ENCODE measurements at regions not wholly inside any gene's neighbourhood (a gene's known extent, or its start where the extent isn't known, plus 50 kb on each side); places are given as distances from the start of the nearest gene placed in this dataset.
"Not testable (repeated sequence)": the region's sequence is repeated elsewhere in the genome, so short reads cannot be mapped to it uniquely, and the experiment has no call there.

DNA sequence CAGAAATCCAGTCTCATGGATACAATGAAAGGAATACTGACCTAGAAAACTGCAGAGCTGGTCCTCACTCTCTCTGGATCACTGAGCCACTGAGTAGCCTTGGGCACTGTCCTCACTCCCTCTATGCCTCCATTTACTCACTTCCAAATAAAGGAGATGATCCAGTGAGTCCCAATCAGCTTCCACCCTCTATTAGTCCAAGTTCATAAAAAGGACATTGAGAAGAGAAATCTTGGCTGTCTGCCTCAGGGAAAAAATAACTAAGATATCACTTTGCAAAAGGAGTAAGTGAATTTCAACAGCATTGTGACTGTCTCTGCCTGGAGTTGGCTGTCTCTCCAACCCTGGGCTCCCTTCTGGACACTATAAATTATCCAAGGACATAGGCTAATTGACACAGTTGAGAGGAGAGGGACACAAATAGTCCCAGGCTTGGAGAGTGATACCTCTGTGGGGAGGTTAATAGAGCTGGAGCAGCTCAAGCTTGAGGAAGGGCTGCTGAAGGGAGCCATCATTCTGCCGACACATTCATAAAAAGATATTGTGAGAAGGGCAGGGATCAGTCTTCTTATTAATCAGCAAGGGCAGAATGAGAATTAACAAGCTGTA, 572.3 kb downstream of the RAB28 start:
- 94% methylated on average over 1 of the region's 1 CpG for WGBS
- DNase-seq (ENCODE audit: low read depth in 6 of 9, low spot score in 9 of 9) = no peak

DNA sequence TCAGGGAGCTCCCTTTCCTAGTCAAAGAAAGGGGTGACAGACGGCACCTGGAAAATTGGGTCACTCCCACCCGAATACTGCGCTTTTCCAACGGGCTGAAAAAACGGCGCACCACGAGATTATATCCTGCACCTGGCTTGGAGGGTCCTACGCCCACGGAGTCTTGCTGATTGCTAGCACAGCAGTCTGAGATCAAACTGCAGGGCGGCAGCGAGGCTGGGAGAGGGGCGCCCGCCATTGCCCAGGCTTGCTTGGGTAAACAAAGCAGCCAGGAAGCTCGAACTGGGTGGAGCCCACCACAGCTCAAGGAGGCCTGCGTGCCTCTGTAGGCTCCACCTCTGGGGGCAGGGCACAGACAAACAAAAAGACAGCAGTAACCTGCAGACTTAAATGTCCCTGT, 580.5 kb downstream of the RAB28 start:
- DNase-seq (ENCODE audit: low read depth in 6 of 9, low spot score in 9 of 9); H3K27me3 ChIP-seq (ENCODE audit: control insufficient read depth in 2 of 2, insufficient read depth in 1 of 2, low read length in 1 of 2); H3K9me3 ChIP-seq (ENCODE audit: control insufficient read depth in 2 of 2, insufficient read depth in 1 of 2, low read length in 1 of 2); H3K4me1 ChIP-seq (ENCODE audit: control insufficient read depth in 2 of 2, insufficient read depth in 2 of 2, low read length in 2 of 2); H3K4me3 ChIP-seq (ENCODE audit: low read length in 2 of 2); H3K36me3 ChIP-seq (ENCODE audit: control insufficient read depth in 2 of 2, insufficient read depth in 2 of 2, low read length in 1 of 2); H3K27ac ChIP-seq (ENCODE audit: low read depth in 1 of 2, low read length in 1 of 2): not testable (repeated sequence)
- 86% methylated on average over 15 of the region's 15 CpGs for WGBS

More for the DNA sequence above, 572.3 kb downstream of the RAB28 start:
- no peak overlapping the region for H3K4me3 ChIP-seq (ENCODE audit: low read length in 2 of 2)
- no peaks in the 10 kb centered on the region for H3K4me1 ChIP-seq (ENCODE audit: control insufficient read depth in 2 of 2, insufficient read depth in 2 of 2, low read length in 2 of 2)
- no peaks in the 10 kb centered on the region for H3K27me3 ChIP-seq (ENCODE audit: control insufficient read depth in 2 of 2, insufficient read depth in 1 of 2, low read length in 1 of 2)
- peaks cover 0 to 10% of the 10 kb centered on the region in 2 donors for H3K9me3 ChIP-seq (ENCODE audit: control insufficient read depth in 2 of 2, insufficient read depth in 1 of 2, low read length in 1 of 2)
- no peaks in the 10 kb centered on the region for H3K36me3 ChIP-seq (ENCODE audit: control insufficient read depth in 2 of 2, insufficient read depth in 2 of 2, low read length in 1 of 2)
- no peak overlapping the region for H3K27ac ChIP-seq (ENCODE audit: low read depth in 1 of 2, low read length in 1 of 2)

DNA sequence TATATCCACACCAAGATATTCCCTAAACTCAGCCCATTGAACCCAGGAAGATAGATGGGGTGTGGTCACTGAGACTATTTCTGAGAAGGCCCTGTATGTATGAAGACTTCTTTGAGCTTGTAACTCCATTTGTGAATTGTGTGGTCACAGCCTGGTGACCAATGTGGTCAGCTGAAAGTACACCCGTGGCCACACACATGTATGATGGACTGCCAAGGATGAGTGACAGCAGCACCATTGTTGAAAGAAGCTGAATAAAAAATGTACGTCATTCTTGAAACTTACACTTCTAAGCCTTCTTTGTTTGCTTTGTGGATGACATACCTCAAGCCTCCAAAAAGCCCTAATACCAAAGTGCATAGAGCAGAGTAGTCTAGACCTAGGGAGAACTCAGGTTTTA, 581.4 kb downstream of the RAB28 start:
- no peaks in the 10 kb centered on the region for H3K4me1 ChIP-seq (ENCODE audit: control insufficient read depth in 2 of 2, insufficient read depth in 2 of 2, low read length in 2 of 2)
- no peak overlapping the region for H3K27ac ChIP-seq (ENCODE audit: low read depth in 1 of 2, low read length in 1 of 2)
- no peaks in the 10 kb centered on the region for H3K9me3 ChIP-seq (ENCODE audit: control insufficient read depth in 2 of 2, insufficient read depth in 1 of 2, low read length in 1 of 2)
- no peak overlapping the region for H3K4me3 ChIP-seq (ENCODE audit: low read length in 2 of 2)
- WGBS = 91% methylated on average over 2 of the region's 2 CpGs
- H3K36me3 ChIP-seq (ENCODE audit: control insufficient read depth in 2 of 2, insufficient read depth in 2 of 2, low read length in 1 of 2) = no peaks in the 10 kb centered on the region
- DNase-seq (ENCODE audit: low read depth in 6 of 9, low spot score in 9 of 9) = no peak
- H3K27me3 ChIP-seq (ENCODE audit: control insufficient read depth in 2 of 2, insufficient read depth in 1 of 2, low read length in 1 of 2) = no peaks in the 10 kb centered on the region

DNA sequence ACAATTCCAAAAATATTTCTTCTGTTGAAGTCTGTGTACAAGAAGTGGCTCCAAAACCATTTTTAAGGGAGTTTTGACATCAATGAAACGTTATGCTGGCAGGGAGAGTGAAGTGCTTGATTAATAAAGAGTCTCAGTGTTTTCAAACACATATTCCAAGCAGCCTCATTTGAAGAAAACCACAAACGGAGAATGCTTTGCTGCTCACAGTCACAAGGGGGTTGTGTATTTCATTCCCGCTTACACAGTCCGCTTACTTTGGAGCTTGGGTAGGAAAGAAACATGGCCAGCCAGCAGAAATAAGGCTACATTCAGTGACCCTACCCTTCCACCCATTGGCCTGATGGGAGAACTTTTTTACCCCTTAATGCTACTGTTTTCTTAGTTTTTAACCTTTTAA, 586.2 kb downstream of the RAB28 start:
- no peak for DNase-seq (ENCODE audit: low read depth in 6 of 9, low spot score in 9 of 9)
- Histone ChIP-seq H3K4me1 (ENCODE audit: control insufficient read depth in 2 of 2, insufficient read depth in 2 of 2, low read length in 2 of 2) (no peaks in the 10 kb centered on the region), H3K36me3 (ENCODE audit: control insufficient read depth in 2 of 2, insufficient read depth in 2 of 2, low read length in 1 of 2) (no peaks in the 10 kb centered on the region), H3K9me3 (ENCODE audit: control insufficient read depth in 2 of 2, insufficient read depth in 1 of 2, low read length in 1 of 2) (no peaks in the 10 kb centered on the region), H3K27ac (ENCODE audit: low read depth in 1 of 2, low read length in 1 of 2) (no peak overlapping the region), H3K27me3 (ENCODE audit: control insufficient read depth in 2 of 2, insufficient read depth in 1 of 2, low read length in 1 of 2) (no peaks in the 10 kb centered on the region), H3K4me3 (ENCODE audit: low read length in 2 of 2) (no peak overlapping the region)
- 83% methylated on average over 4 of the region's 4 CpGs for WGBS

DNA sequence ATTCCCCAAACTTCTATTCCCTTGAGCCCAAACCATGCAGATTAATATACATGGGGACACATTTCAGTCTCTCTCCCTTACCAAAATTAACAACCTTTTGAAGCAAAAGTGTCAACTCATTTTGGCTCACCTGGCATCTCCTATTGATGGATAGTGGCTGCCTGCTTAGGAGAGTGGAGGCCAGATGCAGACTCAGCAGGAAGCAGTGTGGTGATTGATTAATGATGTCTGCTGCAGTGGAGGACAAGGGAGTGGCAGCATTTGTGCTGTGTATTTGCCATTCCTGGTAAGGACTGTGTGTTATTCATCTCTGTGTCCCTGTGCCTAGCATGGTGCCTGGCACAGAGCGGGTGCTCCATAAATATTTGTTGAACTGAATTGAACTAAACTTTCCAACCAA, 590.1 kb downstream of the RAB28 start:
- Histone ChIP-seq H3K4me3 (ENCODE audit: low read length in 2 of 2) (no peak overlapping the region), H3K4me1 (ENCODE audit: control insufficient read depth in 2 of 2, insufficient read depth in 2 of 2, low read length in 2 of 2) (no peaks in the 10 kb centered on the region), H3K36me3 (ENCODE audit: control insufficient read depth in 2 of 2, insufficient read depth in 2 of 2, low read length in 1 of 2) (no peaks in the 10 kb centered on the region), H3K27me3 (ENCODE audit: control insufficient read depth in 2 of 2, insufficient read depth in 1 of 2, low read length in 1 of 2) (no peaks in the 10 kb centered on the region), H3K27ac (ENCODE audit: low read depth in 1 of 2, low read length in 1 of 2) (no peak overlapping the region), H3K9me3 (ENCODE audit: control insufficient read depth in 2 of 2, insufficient read depth in 1 of 2, low read length in 1 of 2) (no peaks in the 10 kb centered on the region)
- 61% methylated on average over 1 of the region's 1 CpG for WGBS
- no peak for DNase-seq (ENCODE audit: low read depth in 6 of 9, low spot score in 9 of 9)

DNA sequence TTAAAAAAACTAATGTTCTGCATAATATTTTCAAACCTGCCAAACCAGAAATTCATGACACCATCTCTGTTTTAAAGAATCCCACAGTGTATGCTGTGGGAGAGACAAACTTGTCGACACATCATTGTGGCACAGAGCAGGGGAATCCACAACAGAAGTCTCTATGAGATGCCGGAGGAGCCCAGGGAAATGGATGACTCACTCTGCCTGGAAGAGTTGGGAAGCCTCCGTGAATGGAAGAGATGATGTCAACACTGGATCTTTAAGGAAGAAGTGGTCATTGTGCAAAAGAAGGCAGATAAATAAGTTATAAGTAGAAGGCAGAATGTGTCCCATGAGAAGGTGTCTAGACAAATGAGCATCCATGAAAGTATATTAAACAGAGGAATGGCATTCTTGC, 595.1 kb downstream of the RAB28 start:
- Histone ChIP-seq H3K4me3 (ENCODE audit: low read length in 2 of 2) (no peak overlapping the region), H3K9me3 (ENCODE audit: control insufficient read depth in 2 of 2, insufficient read depth in 1 of 2, low read length in 1 of 2) (no peaks in the 10 kb centered on the region), H3K36me3 (ENCODE audit: control insufficient read depth in 2 of 2, insufficient read depth in 2 of 2, low read length in 1 of 2) (no peaks in the 10 kb centered on the region), H3K4me1 (ENCODE audit: control insufficient read depth in 2 of 2, insufficient read depth in 2 of 2, low read length in 2 of 2) (no peaks in the 10 kb centered on the region), H3K27me3 (ENCODE audit: control insufficient read depth in 2 of 2, insufficient read depth in 1 of 2, low read length in 1 of 2) (no peaks in the 10 kb centered on the region), H3K27ac (ENCODE audit: low read depth in 1 of 2, low read length in 1 of 2) (no peak overlapping the region)
- no peak for DNase-seq (ENCODE audit: low read depth in 6 of 9, low spot score in 9 of 9)
- WGBS = 93% methylated on average over 3 of the region's 3 CpGs

DNA sequence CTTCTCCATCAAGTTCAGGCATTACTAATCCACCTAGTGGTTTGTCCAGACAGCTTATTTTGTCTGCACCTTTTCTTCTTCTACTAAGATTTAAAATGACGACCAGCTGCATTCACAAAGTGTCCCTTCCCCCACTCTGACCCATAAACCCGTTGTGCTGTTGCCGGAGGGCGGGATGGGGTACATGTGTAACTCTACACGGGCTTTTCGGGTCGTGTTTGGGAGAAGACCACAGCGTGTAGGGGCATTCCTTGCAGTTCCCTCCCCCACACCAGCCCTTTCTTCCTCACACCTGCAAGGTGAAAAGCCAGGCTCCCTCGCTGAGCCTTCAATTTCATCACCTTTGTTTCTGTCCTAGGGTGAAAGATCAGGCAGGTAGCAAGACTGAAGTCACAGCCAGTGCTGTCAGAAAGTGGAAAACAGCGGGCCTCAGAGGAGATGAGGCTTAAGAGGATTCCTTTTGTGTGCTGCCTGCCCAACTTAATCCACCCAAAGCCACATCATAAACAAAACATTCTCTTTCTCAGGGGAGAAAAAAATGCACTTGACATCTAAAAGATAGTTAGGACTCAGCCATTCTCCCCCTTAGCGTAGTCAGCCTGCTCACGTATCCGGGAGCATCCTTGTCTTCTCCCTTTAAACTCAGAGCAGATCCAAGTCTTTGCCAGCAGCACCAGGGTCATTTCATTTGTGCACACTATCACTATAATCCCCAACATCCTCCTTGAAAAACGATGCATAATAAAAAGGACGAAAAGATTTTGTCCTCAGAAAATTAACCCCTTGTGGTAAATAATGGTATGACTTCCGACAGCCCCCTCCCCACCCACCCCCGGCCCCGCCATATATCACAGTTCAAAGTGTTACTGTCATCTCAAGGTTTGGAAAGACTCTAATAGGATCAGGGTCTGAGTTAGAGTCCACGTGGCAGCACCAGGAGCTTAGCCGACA, 599.0 kb downstream of the RAB28 start:
- WGBS = 82% methylated on average over 20 of the region's 20 CpGs
- DNase-seq (ENCODE audit: low read depth in 6 of 9, low spot score in 9 of 9) = no peak
- no peaks in the 10 kb centered on the region for H3K4me1 ChIP-seq (ENCODE audit: control insufficient read depth in 2 of 2, insufficient read depth in 2 of 2, low read length in 2 of 2)
- H3K9me3 ChIP-seq (ENCODE audit: control insufficient read depth in 2 of 2, insufficient read depth in 1 of 2, low read length in 1 of 2) = no peaks in the 10 kb centered on the region
- H3K27me3 ChIP-seq (ENCODE audit: control insufficient read depth in 2 of 2, insufficient read depth in 1 of 2, low read length in 1 of 2) = no peaks in the 10 kb centered on the region
- H3K4me3 ChIP-seq (ENCODE audit: low read length in 2 of 2) = no peak overlapping the region
- no peak overlapping the region for H3K27ac ChIP-seq (ENCODE audit: low read depth in 1 of 2, low read length in 1 of 2)
- no peaks in the 10 kb centered on the region for H3K36me3 ChIP-seq (ENCODE audit: control insufficient read depth in 2 of 2, insufficient read depth in 2 of 2, low read length in 1 of 2)

DNA sequence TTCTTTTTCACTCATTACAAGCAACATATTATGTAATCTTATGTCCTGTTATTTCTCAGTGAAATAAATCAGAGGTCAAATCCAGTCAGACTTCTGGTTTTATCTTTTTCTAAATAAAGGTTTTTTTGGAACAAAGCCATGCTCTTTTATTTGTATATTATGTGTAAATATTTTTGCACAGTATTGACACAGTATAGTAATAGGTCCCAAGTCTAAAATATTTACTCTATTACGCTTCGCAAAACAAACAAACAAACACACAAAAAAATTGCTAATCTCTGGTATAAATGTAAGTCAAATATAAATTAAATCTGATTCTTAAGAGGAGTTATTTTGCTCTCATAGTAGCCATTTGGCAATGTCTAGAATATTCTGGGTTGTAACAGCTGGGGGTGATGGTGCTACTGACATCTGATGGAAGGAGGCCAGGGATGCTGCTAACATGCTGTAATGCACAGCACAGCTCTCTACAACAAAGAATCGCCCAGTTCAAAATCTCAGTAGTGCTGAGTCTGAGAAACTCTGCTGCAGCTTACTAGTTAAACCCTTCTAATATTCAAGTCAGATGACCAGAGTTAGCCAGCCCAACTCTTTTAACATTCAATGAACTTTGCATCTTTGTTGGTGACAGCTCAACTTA, 602.1 kb downstream of the RAB28 start:
- Histone ChIP-seq H3K4me3 (ENCODE audit: low read length in 2 of 2) (no peak overlapping the region), H3K4me1 (ENCODE audit: control insufficient read depth in 2 of 2, insufficient read depth in 2 of 2, low read length in 2 of 2) (no peaks in the 10 kb centered on the region), H3K36me3 (ENCODE audit: control insufficient read depth in 2 of 2, insufficient read depth in 2 of 2, low read length in 1 of 2) (no peaks in the 10 kb centered on the region), H3K27ac (ENCODE audit: low read depth in 1 of 2, low read length in 1 of 2) (no peak overlapping the region), H3K27me3 (ENCODE audit: control insufficient read depth in 2 of 2, insufficient read depth in 1 of 2, low read length in 1 of 2) (no peaks in the 10 kb centered on the region), H3K9me3 (ENCODE audit: control insufficient read depth in 2 of 2, insufficient read depth in 1 of 2, low read length in 1 of 2) (no peaks in the 10 kb centered on the region)
- WGBS = 95% methylated on average over 3 of the region's 3 CpGs
- DNase-seq (ENCODE audit: low read depth in 6 of 9, low spot score in 9 of 9) = no peak

DNA sequence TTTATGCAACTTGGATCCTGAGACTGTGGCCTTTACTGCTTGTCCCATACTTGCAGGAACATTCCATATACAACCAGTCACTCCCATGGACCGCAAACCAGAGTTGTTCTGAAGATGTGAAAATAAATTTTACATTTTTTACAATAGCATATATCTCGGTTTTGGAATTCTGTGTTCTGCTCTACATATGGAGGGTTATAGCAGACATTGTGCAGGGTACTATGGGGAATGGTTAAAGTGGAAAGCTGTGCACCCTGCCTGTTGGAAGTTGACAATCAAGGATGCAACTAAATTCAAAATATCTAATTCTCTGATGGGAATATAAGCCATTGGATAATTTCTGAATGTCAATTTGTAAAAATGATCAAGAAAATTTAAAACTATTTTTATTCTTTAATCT, 603.3 kb downstream of the RAB28 start:
- Histone ChIP-seq H3K4me1 (ENCODE audit: control insufficient read depth in 2 of 2, insufficient read depth in 2 of 2, low read length in 2 of 2) (no peaks in the 10 kb centered on the region), H3K4me3 (ENCODE audit: low read length in 2 of 2) (no peak overlapping the region), H3K27ac (ENCODE audit: low read depth in 1 of 2, low read length in 1 of 2) (no peak overlapping the region), H3K36me3 (ENCODE audit: control insufficient read depth in 2 of 2, insufficient read depth in 2 of 2, low read length in 1 of 2) (no peaks in the 10 kb centered on the region), H3K9me3 (ENCODE audit: control insufficient read depth in 2 of 2, insufficient read depth in 1 of 2, low read length in 1 of 2) (no peaks in the 10 kb centered on the region), H3K27me3 (ENCODE audit: control insufficient read depth in 2 of 2, insufficient read depth in 1 of 2, low read length in 1 of 2) (no peaks in the 10 kb centered on the region)
- WGBS = 92% methylated on average over 2 of the region's 2 CpGs
- DNase-seq (ENCODE audit: low read depth in 6 of 9, low spot score in 9 of 9) = no peak
